ENCODE measurements at regions not wholly inside any gene's neighbourhood (a gene's known extent, or its start where the extent isn't known, plus 50 kb on each side); places are given as distances from the start of the nearest gene placed in this dataset.

GRCh38 chr11:109096266-109096665 lies 325.7 kb upstream of the C11orf87 start:
- no peak for TF ChIP-seq CTCF (IDR thresholded peaks at IDR 0.05)
- no peak for TF ChIP-seq POLR2A (IDR thresholded peaks at IDR 0.05)

Data from esophagus squamous epithelium (tissue), 4 donors.